ENCODE measurements at regions not wholly inside any gene's neighbourhood (a gene's known extent, or its start where the extent isn't known, plus 50 kb on each side); places are given as distances from the start of the nearest gene placed in this dataset.

DNA sequence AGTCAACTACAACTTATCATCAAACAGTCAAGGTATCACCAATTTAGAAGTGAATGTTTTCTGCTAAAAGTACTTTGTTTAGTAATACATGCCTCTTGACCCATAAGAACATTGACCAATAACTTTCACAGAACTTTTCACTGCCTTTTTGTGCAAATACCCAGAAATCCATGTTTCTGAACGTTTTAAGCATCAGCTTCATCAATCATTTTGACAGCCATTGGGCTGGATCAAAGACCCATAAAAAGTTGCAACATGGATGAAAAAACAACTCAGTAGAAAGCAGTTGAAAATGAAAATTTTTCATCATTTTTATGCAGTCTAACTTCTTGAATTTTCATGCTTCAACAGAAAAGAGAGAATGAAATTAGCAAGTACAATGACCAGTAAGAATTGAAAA is 466.7 kb downstream of the TRAM1L1 start:
- ChIA-PET CTCF (no interaction called here), POLR2A (no interaction called here)
- no TSS peak for BruUV-seq (replicated peaks)
- H3K9me3 Mint-ChIP-seq (ENCODE audit: unreplicated experiment) = no peaks in the 10 kb centered on the region
- no peak overlapping the region for H3K27ac Mint-ChIP-seq (ENCODE audit: low read depth, unreplicated experiment)
- H3K4me1 Mint-ChIP-seq (ENCODE audit: insufficient read depth, unreplicated experiment) = no peaks in the 10 kb centered on the region
- H3K36me3 Mint-ChIP-seq (ENCODE audit: insufficient read depth, unreplicated experiment) = no peaks in the 10 kb centered on the region
- intact Hi-C loops (cut with micrococcal nuclease) = no loop called here
- H3K4me3 Mint-ChIP-seq (ENCODE audit: unreplicated experiment) = no peak overlapping the region
- TF ChIP-seq CTCF (IDR thresholded peaks at IDR 0.05; ENCODE audit: unreplicated experiment) = no peak
- H3K27me3 Mint-ChIP-seq (ENCODE audit: insufficient read depth, unreplicated experiment) = peaks cover 24% of the 10 kb centered on the region
- no peak for DNase-seq (ENCODE audit: unreplicated experiment)

- intact Hi-C loops (cut with micrococcal nuclease) = no loop called here
- TF ChIP-seq CTCF (IDR thresholded peaks at IDR 0.05; ENCODE audit: unreplicated experiment) = no peak
- Mint-ChIP-seq H3K36me3 (ENCODE audit: insufficient read depth, unreplicated experiment) (no peaks in the 10 kb centered on the region), H3K27me3 (ENCODE audit: insufficient read depth, unreplicated experiment) (no peaks in the 10 kb centered on the region), H3K27ac (ENCODE audit: low read depth, unreplicated experiment) (no peak overlapping the region), H3K4me3 (ENCODE audit: unreplicated experiment) (no peak overlapping the region), H3K4me1 (ENCODE audit: insufficient read depth, unreplicated experiment) (peaks cover 9% of the 10 kb centered on the region), H3K9me3 (ENCODE audit: unreplicated experiment) (peaks cover 7% of the 10 kb centered on the region)
- CTCF ChIA-PET = interaction anchor here (0.5 to 0.6 kb wide), 2 partner anchors 110 to 1438 kb away, joined by 3 read pairs; no protein-coding TSS in a partner anchor
- POLR2A ChIA-PET = interaction anchor here (0.5 kb wide), 1 partner anchor 11 kb away, joined by 3 read pairs; no protein-coding TSS in a partner anchor
- BruUV-seq (replicated peaks) = no TSS peak
- peak; percentile 19 for DNase-seq (ENCODE audit: unreplicated experiment)
Observed at GRCh38 chr4:116603096-116603495, 482.3 kb downstream of the TRAM1L1 start.

- no peak for DNase-seq (ENCODE audit: unreplicated experiment)
- Mint-ChIP-seq H3K27me3 (ENCODE audit: insufficient read depth, unreplicated experiment) (no peaks in the 10 kb centered on the region), H3K36me3 (ENCODE audit: insufficient read depth, unreplicated experiment) (no peaks in the 10 kb centered on the region), H3K9me3 (ENCODE audit: unreplicated experiment) (peaks cover 7% of the 10 kb centered on the region), H3K4me3 (ENCODE audit: unreplicated experiment) (no peak overlapping the region), H3K27ac (ENCODE audit: low read depth, unreplicated experiment) (no peak overlapping the region), H3K4me1 (ENCODE audit: insufficient read depth, unreplicated experiment) (peaks cover 9% of the 10 kb centered on the region)
- POLR2A ChIA-PET = no interaction called here
- CTCF ChIA-PET = no interaction called here
- no TSS peak for BruUV-seq (replicated peaks)
- no peak for TF ChIP-seq CTCF (IDR thresholded peaks at IDR 0.05; ENCODE audit: unreplicated experiment)
- intact Hi-C loops (cut with micrococcal nuclease) = no loop called here
Observed at GRCh38 chr4:116599859-116600258, 485.5 kb downstream of the TRAM1L1 start.

- POLR2A ChIA-PET = no interaction called here
- no peak overlapping the region for H3K4me3 Mint-ChIP-seq (ENCODE audit: unreplicated experiment)
Observed at GRCh38 chr4:116598980-116599789, 486.2 kb downstream of the TRAM1L1 start.

More at GRCh38 chr4:116598980-116599789, 486.2 kb downstream of the TRAM1L1 start:
- Mint-ChIP-seq H3K27ac (ENCODE audit: low read depth, unreplicated experiment) (no peak overlapping the region), H3K9me3 (ENCODE audit: unreplicated experiment) (peaks cover 7% of the 10 kb centered on the region), H3K4me1 (ENCODE audit: insufficient read depth, unreplicated experiment) (peaks cover 9% of the 10 kb centered on the region), H3K27me3 (ENCODE audit: insufficient read depth, unreplicated experiment) (peaks cover under 1% of the 10 kb centered on the region), H3K36me3 (ENCODE audit: insufficient read depth, unreplicated experiment) (no peaks in the 10 kb centered on the region)
- intact Hi-C loops (cut with micrococcal nuclease) = no loop called here
- CTCF ChIA-PET = no interaction called here
- no peak for DNase-seq (ENCODE audit: unreplicated experiment)
- no peak for TF ChIP-seq CTCF (IDR thresholded peaks at IDR 0.05; ENCODE audit: unreplicated experiment)
- no TSS peak for BruUV-seq (replicated peaks)
